K562 (cell line): ENCODE measurements at regions not wholly inside any gene's neighbourhood (a gene's known extent, or its start where the extent isn't known, plus 50 kb on each side); places are given as distances from the start of the nearest gene placed in this dataset.

Source experiments
- AFF1 ChIP-seq, 2 experiments: fragments of 450-650 bp; IDR thresholded peaks; 2 replicates each; pipeline ENCODE4 v1.6.1; 2018; ENCODE audit warnings: mild to moderate bottlenecking in 2 of 2, low read depth in 1 of 2; ENCODE audit not compliant: partially characterized antibody in 2 of 2
- CBX2 ChIP-seq: fragments of 200-600 bp; sonication (generic); IDR thresholded peaks from one replicate; pipeline ENCODE4 v1.6.1; 2012; ENCODE audit warnings: mild to moderate bottlenecking, low read length, inconsistent platforms; ENCODE audit not compliant: insufficient read depth, poor library complexity, severe bottlenecking
- CUX1 ChIP-seq: fragments of 200-800 bp; sonication (Bioruptor generic); IDR thresholded peaks from 2 replicates; pipeline ENCODE4 v1.6.1; 2016; ENCODE audit warnings: missing genetic modification characterization, missing compliant biosample characterization
- LCOR ChIP-seq: sonication (generic); formaldehyde crosslinking; IDR thresholded peaks from 2 replicates; pipeline ENCODE4 v1.8.0; 2022; ENCODE audit warnings: mild to moderate bottlenecking, missing genetic modification reagents
- NFE2L1 ChIP-seq: fragments of 450-650 bp; IDR thresholded peaks from 2 replicates; pipeline ENCODE4 v1.6.1; 2016; ENCODE audit warnings: missing genetic modification characterization, low read depth, mild to moderate bottlenecking, missing compliant biosample characterization, moderate library complexity, borderline replicate concordance
- SAFB ChIP-seq: fragments of 200-400 bp; formaldehyde crosslinking; IDR thresholded peaks from 2 replicates; pipeline ENCODE4 v1.6.1; 2017; ENCODE audit warnings: low read depth, low read length, borderline replicate concordance
- SMAD3 ChIP-seq: fragments of 450-650 bp; formaldehyde crosslinking; conservative IDR thresholded peaks from 2 replicates; pipeline ENCODE4 v1.4.0; 2020; ENCODE audit warnings: mild to moderate bottlenecking
- TAF7 ChIP-seq: fragments of 450-650 bp; IDR thresholded peaks from 2 replicates; pipeline ENCODE4 v1.6.1; 2016; ENCODE audit warnings: missing genetic modification characterization, missing compliant biosample characterization
- TCF15 ChIP-seq: fragments of 250-450 bp; sonication (Bioruptor Pico); IDR thresholded peaks from 2 replicates; pipeline ENCODE4 v1.8.0; 2022; ENCODE audit warnings: moderate library complexity, mild to moderate bottlenecking, inconsistent platforms
- THRA ChIP-seq: fragments of 450-650 bp; IDR thresholded peaks from 2 replicates; pipeline ENCODE4 v1.6.1; 2017; ENCODE audit warnings: mild to moderate bottlenecking, moderate library complexity
- VEZF1 ChIP-seq: fragments of 200-800 bp; sonication (Bioruptor generic); IDR thresholded peaks from 2 replicates; pipeline ENCODE4 v1.6.1; 2017; ENCODE audit warnings: missing genetic modification characterization, missing compliant biosample characterization
- ZNF408 ChIP-seq: fragments of 250-450 bp; sonication (Bioruptor Pico); IDR thresholded peaks from 2 replicates; pipeline ENCODE4 v1.4.0; 2020; ENCODE audit warnings: low read depth, mild to moderate bottlenecking, moderate library complexity
- ZNF76 ChIP-seq: fragments of 250-450 bp; sonication (Bioruptor Pico); IDR thresholded peaks from 2 replicates; pipeline ENCODE4 v1.4.0; 2020; ENCODE audit warnings: mild to moderate bottlenecking, moderate library complexity, borderline replicate concordance
- ZZZ3 ChIP-seq: fragments of 450-650 bp; IDR thresholded peaks from 2 replicates; pipeline ENCODE4 v1.6.1; 2016; ENCODE audit warnings: antibody characterized with exemption, mild to moderate bottlenecking, moderate library complexity

- TF ChIP-seq SAFB (no peak), CUX1 (CRISPR knock-in tag) (no peak), ZNF76 (no peak), ZZZ3 (no peak), ZNF408 (CRISPR knock-in tag) (no peak), SMAD3 (CRISPR knock-in tag) (no peak), TAF7 (tag) (no peak), TCF15 (no peak), VEZF1 (no peak), AFF1 (IDR thresholded peaks at IDR 0.05; ENCODE audit: low read depth in 1 of 2, partially characterized antibody in 2 of 2) (no peak), LCOR (CRISPR knock-in tag) (no peak), THRA (no peak), CBX2 (no peak), NFE2L1 (tag) (no peak)
These were observed 247.3 kb downstream of the MN1 start (continued) for GRCh38 chr22:27554106-27554811.
